Naive thymus-derived CD4-positive, alpha-beta T cell (primary cell): ENCODE measurements at regions not wholly inside any gene's neighbourhood (a gene's known extent, or its start where the extent isn't known, plus 50 kb on each side); places are given as distances from the start of the nearest gene placed in this dataset.

Source experiments
- ATAC-seq: fragments of 150-1000 bp; cut with Tn5 transposase; 2 replicates; pipeline ENCODE4 v1.10.0; 2021; ENCODE audit warnings: mild to moderate bottlenecking, moderate library complexity
- CTCF ChIA-PET: fragments of 350-600 bp; sonication (Branson Sonifier 250); formaldehyde crosslinking; loops from one replicate; lab custom pipeline; 2021; ENCODE audit warnings: antibody characterized with exemption; lab: Charles Lee
- POLR2A ChIA-PET: fragments of 350-600 bp; sonication (Branson Sonifier 250); formaldehyde crosslinking; loops from one replicate; lab custom pipeline; 2021; ENCODE audit warnings: antibody characterized with exemption, inconsistent platforms; lab: Charles Lee
- DNase-seq, 9 donors: peaks; one replicate each; pipeline versions ENCODE4 v3.0.0 to v3.0.0-alpha.2; 2020 to 2022; ENCODE audit warnings: mixed read lengths in 1 of 9
- H3K27ac ChIP-seq: one replicate; pipeline ENCODE4 v1.7.0; 2013; ENCODE audit warnings: mild to moderate bottlenecking, low read depth, low read length, moderate library complexity
- H3K27me3 ChIP-seq, 2 donors: one replicate each; pipeline ENCODE4 v1.7.0; 2013; ENCODE audit warnings: low read length in 2 of 2, mild to moderate bottlenecking in 2 of 2, moderate library complexity in 2 of 2; ENCODE audit not compliant: control insufficient read depth in 2 of 2, insufficient read depth in 2 of 2
- H3K36me3 ChIP-seq, 3 experiments: 1 replicate in 2 of 3; 2 replicates in 1 of 3; pipeline ENCODE4 v1.7.0; 2013; ENCODE audit warnings: low read length in 3 of 3, mild to moderate bottlenecking in 3 of 3, moderate library complexity in 1 of 3; ENCODE audit not compliant: insufficient read depth in 3 of 3, control insufficient read depth in 2 of 3
- H3K4me1 ChIP-seq, 2 donors: one replicate each; pipeline ENCODE4 v1.7.0; 2013; ENCODE audit warnings: low read length in 2 of 2, mild to moderate bottlenecking in 2 of 2, moderate library complexity in 1 of 2; ENCODE audit not compliant: control insufficient read depth in 2 of 2, insufficient read depth in 2 of 2
- H3K4me3 ChIP-seq: 2 replicates; pipeline ENCODE4 v1.7.0; 2013; ENCODE audit warnings: mild to moderate bottlenecking, low read length
- H3K9me3 ChIP-seq, 3 experiments: 1 replicate in 2 of 3; 2 replicates in 1 of 3; pipeline ENCODE4 v1.7.0; 2013; ENCODE audit warnings: low read length in 3 of 3; ENCODE audit not compliant: control insufficient read depth in 2 of 3
- H3K27ac Mint-ChIP-seq, 9 donors: one replicate each; pipeline ENCODE4 v1.8.0; 2020 to 2022; ENCODE audit warnings: mixed read lengths in 9 of 9, mild to moderate bottlenecking in 8 of 9, moderate library complexity in 5 of 9, inconsistent platforms in 2 of 9
- H3K27me3 Mint-ChIP-seq, 5 donors: one replicate each; pipeline ENCODE4 v1.8.0; 2021 to 2022; ENCODE audit warnings: mixed read lengths in 5 of 5, mild to moderate bottlenecking in 1 of 5
- H3K36me3 Mint-ChIP-seq, 5 donors: one replicate each; pipeline ENCODE4 v1.8.0; 2020 to 2022; ENCODE audit warnings: mixed read lengths in 5 of 5, mild to moderate bottlenecking in 3 of 5, inconsistent platforms in 1 of 5
- H3K4me1 Mint-ChIP-seq, 7 donors: one replicate each; pipeline ENCODE4 v1.8.0; 2020 to 2022; ENCODE audit warnings: mixed read lengths in 7 of 7, mild to moderate bottlenecking in 3 of 7, inconsistent platforms in 1 of 7
- H3K4me3 Mint-ChIP-seq, 10 donors: one replicate each; pipeline ENCODE4 v1.8.0; 2020 to 2022; ENCODE audit warnings: mild to moderate bottlenecking in 10 of 10, mixed read lengths in 10 of 10, moderate library complexity in 6 of 10, inconsistent platforms in 2 of 10
- H3K9me3 Mint-ChIP-seq, 11 donors: one replicate each; pipeline ENCODE4 v1.8.0; 2020 to 2022; ENCODE audit warnings: mixed read lengths in 11 of 11, mild to moderate bottlenecking in 4 of 11, inconsistent platforms in 1 of 11, moderate library complexity in 1 of 11
- intact Hi-C, 2 donors: fragments of 100-400 bp; cut with micrococcal nuclease; formaldehyde crosslinking; loops; one replicate each; pipeline ENCODE4 v1.15.1; 2023

GRCh38 chr18:61001138-61001537 lies 332.1 kb upstream of the CDH20 start:
- no peak overlapping the region for H3K4me3 Mint-ChIP-seq
- ChIA-PET POLR2A (no interaction called here), CTCF (no interaction called here)
- DNase-seq: no peak
- H3K4me1 Mint-ChIP-seq: no peaks in the 10 kb centered on the region
- intact Hi-C loops: no loop called here
- no peaks in the 10 kb centered on the region for H3K36me3 Mint-ChIP-seq
- peaks cover 0 to 12% (median 3%) of the 10 kb centered on the region in 11 donors for H3K9me3 Mint-ChIP-seq
- Histone ChIP-seq H3K4me3 (no peak overlapping the region), H3K4me1 (no peaks in the 10 kb centered on the region), H3K9me3 (peaks cover 0 to 3% (median 0%) of the 10 kb centered on the region in 3 experiments), H3K27me3 (no peaks in the 10 kb centered on the region), H3K36me3 (no peaks in the 10 kb centered on the region), H3K27ac (no peak overlapping the region)
- ATAC-seq: no peak
- no peaks in the 10 kb centered on the region for H3K27me3 Mint-ChIP-seq
- no peak overlapping the region for H3K27ac Mint-ChIP-seq

GRCh38 chr18:61006687-61007224 lies 326.5 kb upstream of the CDH20 start:
- Histone ChIP-seq H3K36me3 (no peaks in the 10 kb centered on the region), H3K27me3 (no peaks in the 10 kb centered on the region), H3K4me1 (no peaks in the 10 kb centered on the region), H3K9me3 (no peaks in the 10 kb centered on the region), H3K27ac (no peak overlapping the region), H3K4me3 (no peak overlapping the region)
- ATAC-seq (no peak), DNase-seq (no peak)
- Mint-ChIP-seq H3K4me3 (no peak overlapping the region), H3K36me3 (no peaks in the 10 kb centered on the region), H3K9me3 (peaks cover 0 to 8% (median 0%) of the 10 kb centered on the region in 11 donors), H3K4me1 (no peaks in the 10 kb centered on the region), H3K27ac (no peak overlapping the region), H3K27me3 (no peaks in the 10 kb centered on the region)
- intact Hi-C loops: no loop called here
- ChIA-PET CTCF (no interaction called here), POLR2A (no interaction called here)

GRCh38 chr18:61019338-61020301 lies 313.6 kb upstream of the CDH20 start:
- no peak for DNase-seq
- peaks cover 4 to 26% (median 12%) of the 10 kb centered on the region in 11 donors for H3K9me3 Mint-ChIP-seq
- Histone ChIP-seq H3K27me3 (no peaks in the 10 kb centered on the region), H3K4me3 (no peak overlapping the region), H3K36me3 (no peaks in the 10 kb centered on the region), H3K4me1 (no peaks in the 10 kb centered on the region), H3K27ac (no peak overlapping the region), H3K9me3 (peaks cover 4% of the 10 kb centered on the region in 3 experiments)
- no peaks in the 10 kb centered on the region for H3K27me3 Mint-ChIP-seq
- H3K27ac Mint-ChIP-seq: no peak overlapping the region
- no peak overlapping the region for H3K4me3 Mint-ChIP-seq
- no peak for ATAC-seq
- intact Hi-C loops: no loop called here
- no peaks in the 10 kb centered on the region for H3K4me1 Mint-ChIP-seq
- POLR2A ChIA-PET: no interaction called here
- CTCF ChIA-PET: no interaction called here
- no peaks in the 10 kb centered on the region for H3K36me3 Mint-ChIP-seq

- Mint-ChIP-seq H3K27ac (no peak overlapping the region), H3K36me3 (no peaks in the 10 kb centered on the region), H3K4me3 (no peak overlapping the region), H3K27me3 (no peaks in the 10 kb centered on the region), H3K4me1 (no peaks in the 10 kb centered on the region), H3K9me3 (peaks cover 3 to 28% (median 16%) of the 10 kb centered on the region in 11 donors)
- Histone ChIP-seq H3K27ac (no peak overlapping the region), H3K27me3 (no peaks in the 10 kb centered on the region), H3K9me3 (peaks cover 4 to 5% (median 4%) of the 10 kb centered on the region in 3 experiments), H3K36me3 (no peaks in the 10 kb centered on the region), H3K4me1 (no peaks in the 10 kb centered on the region), H3K4me3 (no peak overlapping the region)
- ChIA-PET POLR2A (no interaction called here), CTCF (no interaction called here)
- ATAC-seq (no peak), DNase-seq (no peak)
- intact Hi-C loops: no loop called here
Measured at GRCh38 chr18:61025596-61025995, 307.6 kb upstream of the CDH20 start.

- CTCF ChIA-PET: no interaction called here
- Histone ChIP-seq H3K4me3 (no peak overlapping the region), H3K27me3 (no peaks in the 10 kb centered on the region), H3K4me1 (no peaks in the 10 kb centered on the region), H3K27ac (no peak overlapping the region), H3K9me3 (no peaks in the 10 kb centered on the region), H3K36me3 (no peaks in the 10 kb centered on the region)
- Mint-ChIP-seq H3K36me3 (no peaks in the 10 kb centered on the region), H3K9me3 (peaks cover 0 to 23% (median 2%) of the 10 kb centered on the region in 11 donors), H3K4me1 (no peaks in the 10 kb centered on the region), H3K27me3 (no peaks in the 10 kb centered on the region), H3K27ac (no peak overlapping the region), H3K4me3 (no peak overlapping the region)
- DNase-seq: no peak
- intact Hi-C loops: no loop called here
- POLR2A ChIA-PET: no interaction called here
- no peak for ATAC-seq
Measured at GRCh38 chr18:61031626-61032025, 301.6 kb upstream of the CDH20 start.

- ATAC-seq (no peak), DNase-seq (no peak)
- Histone ChIP-seq H3K9me3 (no peaks in the 10 kb centered on the region), H3K4me1 (no peaks in the 10 kb centered on the region), H3K4me3 (no peak overlapping the region), H3K36me3 (no peaks in the 10 kb centered on the region), H3K27ac (no peak overlapping the region), H3K27me3 (no peaks in the 10 kb centered on the region)
- ChIA-PET CTCF (no interaction called here), POLR2A (no interaction called here)
- intact Hi-C loops: no loop called here
- Mint-ChIP-seq H3K4me3 (no peak overlapping the region), H3K9me3 (peaks cover 0 to 20% (median 2%) of the 10 kb centered on the region in 11 donors), H3K27me3 (no peaks in the 10 kb centered on the region), H3K36me3 (no peaks in the 10 kb centered on the region), H3K27ac (no peak overlapping the region), H3K4me1 (no peaks in the 10 kb centered on the region)
Measured at GRCh38 chr18:61034580-61034979, 298.6 kb upstream of the CDH20 start.

GRCh38 chr18:61039251-61039650 lies 294.0 kb upstream of the CDH20 start:
- ATAC-seq: no peak
- no peaks in the 10 kb centered on the region for H3K4me1 Mint-ChIP-seq
- intact Hi-C loops: no loop called here

More at GRCh38 chr18:61039251-61039650, 294.0 kb upstream of the CDH20 start:
- no peaks in the 10 kb centered on the region for H3K27me3 Mint-ChIP-seq
- H3K9me3 ChIP-seq: no peaks in the 10 kb centered on the region
- no peaks in the 10 kb centered on the region for H3K4me1 ChIP-seq
- no peak overlapping the region for H3K4me3 ChIP-seq
- POLR2A ChIA-PET: no interaction called here
- H3K36me3 Mint-ChIP-seq: no peaks in the 10 kb centered on the region
- CTCF ChIA-PET: no interaction called here
- H3K36me3 ChIP-seq: no peaks in the 10 kb centered on the region
- no peak overlapping the region for H3K27ac Mint-ChIP-seq
- H3K27ac ChIP-seq: no peak overlapping the region
- DNase-seq: no peak
- no peaks in the 10 kb centered on the region for H3K27me3 ChIP-seq
- no peak overlapping the region for H3K4me3 Mint-ChIP-seq
- peaks cover 0 to 11% (median under 1%) of the 10 kb centered on the region in 11 donors for H3K9me3 Mint-ChIP-seq
